Posterior vena cava (tissue), 2 donors: ENCODE measurements at regions not wholly inside any gene's neighbourhood (a gene's known extent, or its start where the extent isn't known, plus 50 kb on each side); places are given as distances from the start of the nearest gene placed in this dataset.

ENCODE experiments used
- DNase-seq: peaks from one replicate; pipeline ENCODE4 v3.0.0-alpha.2; 2020; ENCODE audit warnings: low spot score
- intact Hi-C, 2 donors: fragments of 100-400 bp; cut with DNase I; formaldehyde crosslinking; loops; one replicate each; pipeline versions ENCODE4 v1.14.1 to v1.14.2; 2022 to 2023
- donor health status: DM: yes; HTN: yes; CAD: no.
- donor health status: DM: yes; HTN: yes; CAD: no.

GRCh38 chr5:61730866-61731265 is 398.8 kb downstream of the ZSWIM6 start:
- intact Hi-C loops = no loop called here
- DNase-seq = no peak

GRCh38 chr5:61731267-61731945 is 399.3 kb downstream of the ZSWIM6 start:
- intact Hi-C loops = no loop called here
- no peak for DNase-seq

- intact Hi-C loops = no loop called here
- no peak for DNase-seq
Measured at GRCh38 chr5:61731946-61732314, 399.9 kb downstream of the ZSWIM6 start.

- no peak for DNase-seq
- intact Hi-C loops = no loop called here
Measured at GRCh38 chr5:61732369-61732768, 400.3 kb downstream of the ZSWIM6 start.

- no peak for DNase-seq
- intact Hi-C loops = no loop called here
Measured at GRCh38 chr5:61732796-61733195, 400.7 kb downstream of the ZSWIM6 start.

GRCh38 chr5:61734001-61734400 is 401.9 kb downstream of the ZSWIM6 start:
- DNase-seq = no peak
- intact Hi-C loops = no loop called here

GRCh38 chr5:61734966-61735365 is 402.9 kb downstream of the ZSWIM6 start:
- intact Hi-C loops = no loop called here
- no peak for DNase-seq

- intact Hi-C loops = no loop called here
Measured at GRCh38 chr5:61735531-61735930, 403.5 kb downstream of the ZSWIM6 start.

GRCh38 chr5:61735995-61736394 is 403.9 kb downstream of the ZSWIM6 start:
- DNase-seq = no peak
- intact Hi-C loops = no loop called here

More at GRCh38 chr5:61735531-61735930, 403.5 kb downstream of the ZSWIM6 start:
- DNase-seq = no peak

- DNase-seq = no peak
- intact Hi-C loops = no loop called here
Measured at GRCh38 chr5:61737301-61737963, 405.4 kb downstream of the ZSWIM6 start.

- intact Hi-C loops = no loop called here
- DNase-seq = no peak
Measured at GRCh38 chr5:61737964-61738340, 405.9 kb downstream of the ZSWIM6 start.

- DNase-seq = no peak
- intact Hi-C loops = no loop called here
Measured at GRCh38 chr5:61738446-61738845, 406.4 kb downstream of the ZSWIM6 start.

GRCh38 chr5:61744690-61745619 is 412.9 kb downstream of the ZSWIM6 start:
- DNase-seq = no peak
- intact Hi-C loops = no loop called here

GRCh38 chr5:61746831-61747575 is 414.9 kb downstream of the ZSWIM6 start:
- intact Hi-C loops = no loop called here
- no peak for DNase-seq

- intact Hi-C loops = no loop called here
- DNase-seq = no peak
Measured at GRCh38 chr5:61748121-61748520, 416.1 kb downstream of the ZSWIM6 start.

- DNase-seq = no peak
- intact Hi-C loops = no loop called here
Measured at GRCh38 chr5:61748651-61749050, 416.6 kb downstream of the ZSWIM6 start.

- DNase-seq = no peak
- intact Hi-C loops = no loop called here
Measured at GRCh38 chr5:61752588-61752987, 420.5 kb downstream of the ZSWIM6 start.

- intact Hi-C loops = no loop called here
- no peak for DNase-seq
Measured at GRCh38 chr5:61754792-61755191, 422.7 kb downstream of the ZSWIM6 start.

GRCh38 chr5:61755726-61756222 is 423.7 kb downstream of the ZSWIM6 start:
- intact Hi-C loops = no loop called here
- DNase-seq = no peak
